T47D (cell line): ENCODE measurements at regions not wholly inside any gene's neighbourhood (a gene's known extent, or its start where the extent isn't known, plus 50 kb on each side); places are given as distances from the start of the nearest gene placed in this dataset.

ENCODE experiments used
- DNase-seq, 2 experiments: peaks; one replicate each; pipeline versions ENCODE4 v3.0.0 to v3.0.0-alpha.2; 2011 to 2012; ENCODE audit warnings: low read depth in 1 of 2, low spot score in 1 of 2
- JUND ChIP-seq: IDR thresholded peaks from 2 replicates; pipeline ENCODE4 v1.6.1; 2012; ENCODE audit warnings: low read depth
- in situ Hi-C: cut with HindIII; loops from 2 replicates; pipeline ENCODE4 v1.10.0; 2016; ENCODE audit warnings: low sequenced_read_pairs, low pct_unique_long_range_greater_than_20kb

DNA sequence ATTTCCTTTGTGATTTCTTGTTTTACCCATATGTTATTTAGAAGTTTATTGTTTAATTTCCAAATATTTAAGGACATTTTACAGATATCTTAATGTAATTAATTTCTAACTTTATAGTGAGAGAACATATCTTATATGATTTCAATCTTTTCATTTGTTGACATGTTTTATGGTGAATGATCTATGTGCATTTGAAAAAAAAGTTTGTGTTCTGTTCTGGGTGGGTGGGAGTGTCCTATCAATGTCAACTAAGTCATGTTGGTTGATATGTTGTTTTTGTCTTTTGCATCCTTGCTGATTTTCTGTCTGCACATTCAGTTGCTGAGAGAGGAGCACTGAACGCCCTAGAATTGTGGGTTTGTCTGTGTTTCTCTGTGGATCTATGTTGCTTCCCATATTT is 50.3 kb upstream of the CBFA2T3 start:
- in situ Hi-C loops = no loop called here
- no peak for TF ChIP-seq JUND
- no peak for DNase-seq

DNA sequence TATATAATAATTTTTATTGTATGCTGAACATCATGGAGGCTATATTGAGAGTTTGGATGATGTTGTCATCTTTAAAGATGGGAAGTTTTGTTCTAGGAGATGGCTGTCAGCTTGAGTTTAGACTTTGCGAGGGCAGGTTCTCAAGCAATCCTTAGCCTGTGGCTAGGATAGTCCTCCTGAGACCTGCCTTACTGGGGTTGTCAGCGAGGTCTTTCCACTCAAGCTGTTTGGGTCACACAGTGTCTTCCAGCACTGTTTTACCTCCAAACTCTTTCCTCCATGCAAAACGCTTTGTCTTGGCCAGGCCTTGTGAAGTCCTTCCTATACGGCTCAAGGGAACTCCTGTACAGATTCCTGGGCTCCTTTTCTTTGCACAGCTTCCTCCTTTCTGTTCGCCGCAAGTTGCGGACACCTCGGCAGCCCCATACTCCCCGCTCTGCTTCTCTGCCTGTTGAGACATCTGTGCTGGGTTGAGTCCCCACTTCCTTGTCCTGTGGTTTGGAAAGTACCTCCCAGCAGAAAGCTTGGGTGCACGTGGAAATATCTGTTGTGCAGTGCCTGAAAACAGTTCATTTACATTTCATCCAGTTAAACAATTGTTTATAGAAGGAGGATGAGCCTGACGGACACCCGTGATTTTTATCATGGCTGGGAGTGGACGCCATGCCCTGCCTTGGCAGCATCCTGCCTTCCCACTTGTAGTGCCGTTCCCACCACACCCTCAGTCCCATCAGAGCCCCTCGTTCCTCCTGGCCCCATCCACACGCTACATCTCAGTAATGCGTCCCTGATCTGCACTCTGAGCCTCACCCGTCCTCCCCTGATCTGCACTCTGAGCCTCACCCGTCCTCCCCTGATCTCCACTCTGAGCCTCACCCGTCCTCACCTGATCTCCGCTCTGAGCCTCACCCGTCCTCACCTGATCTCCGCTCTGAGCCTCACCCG is 55.0 kb upstream of the CBFA2T3 start:
- in situ Hi-C loops = no loop called here
- no peak for TF ChIP-seq JUND
- no peak for DNase-seq

DNA sequence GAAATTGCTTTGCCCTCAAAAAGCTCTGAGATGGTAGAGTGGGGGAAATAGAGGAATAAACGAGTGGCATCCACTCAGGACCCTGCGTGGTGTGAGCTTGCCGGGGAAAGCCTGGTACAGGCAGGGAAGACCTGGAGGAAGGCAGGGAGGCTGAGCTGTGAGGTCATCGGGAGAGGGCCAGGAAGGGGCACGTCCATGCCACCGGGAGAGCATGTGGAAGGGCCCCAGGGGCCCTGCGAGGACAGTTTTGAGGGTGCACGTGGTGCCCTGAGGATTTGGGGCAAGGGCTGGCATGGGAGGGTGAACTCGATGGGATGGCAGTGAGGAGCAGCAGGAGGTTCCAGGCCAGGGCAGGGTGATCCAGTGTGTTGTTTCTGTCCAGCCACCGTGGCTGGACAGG is 56.3 kb upstream of the CBFA2T3 start:
- TF ChIP-seq JUND = no peak
- in situ Hi-C loops = no loop called here
- DNase-seq = no peak

DNA sequence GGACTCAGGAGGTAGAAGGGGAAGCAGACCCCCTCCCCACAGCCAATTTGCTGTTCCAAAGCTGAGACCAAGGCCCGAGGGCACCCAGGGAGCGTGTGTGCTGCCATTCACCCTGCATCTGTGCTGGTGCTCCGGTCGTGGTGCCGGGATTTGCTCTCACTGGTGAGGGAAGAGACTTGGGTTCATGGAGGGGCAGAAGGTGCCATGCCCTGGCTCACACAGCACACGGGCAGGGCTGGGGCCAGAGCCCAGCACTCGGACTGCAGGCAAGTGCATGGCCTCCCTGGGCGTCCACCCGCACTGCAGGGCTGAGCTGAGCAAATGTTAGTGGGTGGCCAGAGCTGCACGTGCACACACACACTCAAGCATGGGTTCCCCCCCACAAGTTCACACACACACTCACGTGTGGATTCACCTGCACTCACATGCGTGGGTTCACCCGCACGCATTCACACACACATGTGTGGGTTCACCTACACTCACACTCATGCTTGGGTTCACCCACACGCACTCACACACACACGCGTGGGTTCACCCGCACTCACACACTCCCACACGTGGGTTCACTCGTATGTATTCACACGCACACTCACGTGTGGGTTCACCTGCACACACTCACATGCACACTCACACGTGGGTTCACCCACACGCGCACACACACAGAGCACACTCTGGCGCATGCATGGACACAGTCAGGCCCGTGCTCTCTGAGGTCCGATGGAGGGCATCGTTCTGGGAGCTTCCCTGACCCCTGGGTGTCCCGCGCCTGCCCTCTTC is 57.0 kb upstream of the CBFA2T3 start:
- DNase-seq = no peak
- in situ Hi-C loops = no loop called here
- no peak for TF ChIP-seq JUND

DNA sequence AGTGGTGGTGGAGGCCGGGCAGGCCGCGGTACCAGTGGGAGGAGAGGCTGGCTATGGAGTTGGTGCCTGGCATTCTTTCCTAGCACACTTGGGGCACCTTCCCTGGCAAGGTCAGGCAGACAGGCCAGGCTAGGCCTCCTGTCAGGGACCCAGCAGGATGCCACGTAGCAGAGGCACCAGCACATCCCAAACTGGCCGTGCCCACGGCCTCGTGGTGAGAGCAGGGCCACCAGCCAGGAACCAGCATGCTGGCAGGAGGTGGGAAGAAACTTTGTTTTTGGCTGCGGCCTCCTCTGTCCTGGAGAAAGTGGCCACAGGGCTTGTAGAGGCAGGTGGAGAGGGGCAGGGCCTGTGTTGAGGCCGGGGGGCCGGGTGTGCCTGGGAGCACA is 57.6 kb upstream of the CBFA2T3 start:
- TF ChIP-seq JUND = no peak
- in situ Hi-C loops = no loop called here
- DNase-seq = no peak

DNA sequence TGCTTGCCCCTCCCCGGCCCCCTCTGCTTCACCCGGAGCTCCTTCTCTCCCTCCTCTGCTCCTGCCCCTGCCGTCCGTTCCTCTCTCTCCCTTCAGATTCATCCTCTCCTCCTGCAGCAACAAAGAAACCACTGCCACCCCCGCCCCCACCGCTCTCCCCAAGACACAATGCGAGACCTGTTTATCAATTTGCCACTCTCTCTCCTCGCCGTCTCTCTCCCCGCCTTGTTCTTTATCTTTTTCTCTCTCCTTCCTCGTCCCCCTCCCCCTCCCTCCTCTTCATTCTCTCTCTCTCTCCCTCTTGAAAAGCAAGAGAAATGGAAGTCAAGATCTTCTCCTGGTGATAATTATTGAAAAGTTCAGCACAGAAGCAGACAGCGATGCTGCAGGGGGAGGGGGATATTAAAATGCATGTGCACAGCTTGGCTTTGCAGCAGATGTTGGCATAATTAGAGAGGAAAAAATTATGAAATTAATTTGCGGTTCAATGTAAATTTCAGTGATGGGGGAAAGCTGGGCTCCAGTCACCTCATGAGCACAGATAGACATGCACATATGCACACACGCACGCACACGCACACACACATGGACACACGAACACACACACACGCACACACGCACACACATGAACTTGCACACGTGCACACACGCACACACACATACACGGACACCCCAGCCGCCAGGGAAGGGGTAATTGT is 58.1 kb upstream of the CBFA2T3 start:
- DNase-seq = no peak
- in situ Hi-C loops = no loop called here
- no peak for TF ChIP-seq JUND

DNA sequence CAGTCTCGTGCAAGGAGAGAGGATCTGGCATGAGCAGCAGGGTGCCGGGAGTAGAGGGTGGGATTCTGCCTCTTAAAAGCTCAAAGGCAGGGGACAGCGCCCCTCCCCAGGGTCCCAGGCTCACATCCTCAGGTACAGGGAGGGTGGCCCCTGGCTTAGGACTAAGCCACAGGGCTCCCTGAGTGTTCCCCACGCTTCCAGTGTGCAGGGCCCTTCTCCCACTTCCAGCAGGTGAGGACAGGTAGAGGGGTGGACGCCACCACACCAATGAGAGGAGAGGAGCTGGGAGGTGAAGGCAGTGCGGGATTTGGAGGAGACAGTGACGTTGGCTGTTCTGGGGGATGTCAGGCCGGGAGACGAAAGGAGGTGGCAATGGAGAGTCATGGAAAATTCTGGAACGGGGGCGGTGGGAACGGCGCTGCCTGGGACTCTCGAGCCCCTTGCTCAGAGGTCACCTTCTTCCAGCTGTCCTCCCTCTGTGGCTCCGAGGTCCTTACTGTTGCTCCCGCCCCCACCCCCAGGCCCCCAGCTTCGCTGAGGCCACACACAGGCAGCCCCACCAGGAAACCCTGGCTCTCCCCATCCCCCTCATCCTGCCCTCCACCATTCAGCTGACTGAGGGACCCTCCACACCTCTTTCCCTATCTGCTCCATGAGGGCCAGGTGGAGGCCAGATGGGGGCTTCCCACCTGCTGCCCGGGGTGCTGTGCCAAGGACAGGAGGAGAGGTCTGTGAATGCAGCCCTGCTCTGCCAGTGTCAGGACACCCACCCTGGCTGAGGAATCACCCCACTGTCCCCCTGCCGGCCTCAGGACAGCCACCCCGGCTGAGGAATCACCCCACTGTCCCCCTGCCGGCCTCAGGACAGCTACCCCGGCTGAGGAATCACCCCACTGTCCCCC is 57.7 kb upstream of the ACSF3 start:
- no peak for DNase-seq
- no peak for TF ChIP-seq JUND
- in situ Hi-C loops = no loop called here

DNA sequence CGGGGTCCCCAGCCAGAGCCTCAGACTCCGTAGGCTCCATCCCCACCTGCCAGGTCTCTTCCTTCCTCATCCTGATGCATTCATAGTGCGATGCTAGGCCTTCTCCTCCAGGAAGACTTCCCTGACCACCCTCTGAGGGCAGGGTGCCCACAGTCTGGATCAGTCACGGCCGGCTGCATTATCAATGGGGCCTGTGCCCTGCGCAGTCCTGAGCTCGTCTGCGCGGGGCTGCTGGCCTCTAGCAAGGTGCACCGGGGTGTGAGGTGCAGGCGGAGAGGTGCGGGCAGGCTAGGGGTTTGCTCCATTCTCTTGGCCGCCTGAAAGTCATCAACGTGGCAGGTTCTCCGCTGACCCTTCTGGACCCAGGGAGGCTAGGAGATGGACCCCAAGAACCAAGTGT is 56.9 kb upstream of the ACSF3 start:
- no peak for TF ChIP-seq JUND
- in situ Hi-C loops = no loop called here
- DNase-seq = no peak

DNA sequence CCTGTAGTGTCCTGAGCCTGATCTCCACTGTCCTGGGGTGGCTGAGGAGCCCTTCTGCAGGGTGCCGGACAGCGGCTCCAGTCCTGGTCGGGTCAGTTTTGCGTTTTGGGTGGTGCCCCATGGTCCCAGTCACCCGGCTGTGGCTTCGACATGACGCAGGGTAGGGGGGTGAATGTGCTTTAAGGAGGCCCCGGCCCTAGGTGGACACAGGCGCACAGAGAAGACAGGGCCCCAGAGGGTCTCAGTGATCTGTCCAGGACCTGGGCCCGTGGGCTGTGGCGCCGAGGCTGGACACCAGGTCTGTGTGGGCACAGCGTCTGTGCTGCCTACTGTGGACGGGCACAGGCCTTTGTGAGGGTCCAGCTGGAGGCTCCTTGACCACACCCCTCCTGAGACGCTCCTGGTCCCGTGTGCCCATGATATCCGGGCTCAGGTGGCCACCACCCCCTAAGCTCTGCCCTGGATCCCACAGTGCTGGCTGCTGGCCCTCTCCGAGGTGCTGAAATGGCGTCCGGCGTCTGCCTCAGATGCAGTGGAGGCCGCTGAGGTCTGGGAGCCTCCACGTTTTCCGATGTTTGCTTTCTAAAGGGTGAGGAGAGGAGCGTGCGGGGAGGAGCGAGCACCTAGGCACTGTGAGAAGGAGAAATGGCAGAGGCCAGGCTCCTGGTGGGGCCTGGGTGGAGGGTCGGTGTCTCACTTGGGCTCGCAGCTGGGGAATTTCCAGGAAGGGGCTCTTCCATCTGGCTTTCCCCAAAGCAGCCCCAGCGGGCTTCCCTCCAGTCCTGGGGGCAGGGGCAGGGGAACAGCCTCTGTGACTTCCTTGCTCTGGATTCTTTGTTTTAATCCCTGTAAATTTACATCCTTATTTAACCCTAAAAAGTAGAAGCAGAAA is 56.1 kb upstream of the ACSF3 start:
- in situ Hi-C loops = no loop called here
- peak; percentile 86 to 96 for DNase-seq
- no peak for TF ChIP-seq JUND

DNA sequence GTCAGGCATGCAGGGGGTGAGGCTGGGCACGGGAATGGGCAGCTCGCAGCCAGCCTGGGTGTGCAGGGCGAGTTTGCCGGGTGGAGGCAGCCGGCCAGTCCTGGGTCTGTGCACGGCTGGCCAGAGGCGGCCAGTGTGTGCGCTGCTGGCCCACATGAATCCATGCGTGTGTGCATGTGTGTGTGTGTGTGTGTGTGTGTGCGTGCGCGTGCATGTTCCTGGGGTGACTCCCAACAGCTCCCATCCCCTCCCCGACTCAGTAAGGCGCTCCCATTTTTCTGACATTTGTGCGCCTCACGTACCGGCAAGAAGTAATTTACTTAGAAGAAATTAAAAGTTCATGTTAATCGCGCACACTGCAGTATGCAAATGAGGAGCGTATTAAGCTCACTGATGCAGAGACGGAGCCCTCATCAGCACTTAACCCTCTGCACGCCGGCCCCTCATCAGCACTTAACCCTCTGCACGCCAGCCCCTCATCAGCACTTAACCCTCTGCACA is 55.4 kb upstream of the ACSF3 start:
- no peak for TF ChIP-seq JUND
- in situ Hi-C loops = no loop called here
- no peak for DNase-seq
